Activated B cell treated with CpG ODN at 0.5 μM for 24 hours (primary cell): ENCODE measurements at regions not wholly inside any gene's neighbourhood (a gene's known extent, or its start where the extent isn't known, plus 50 kb on each side); places are given as distances from the start of the nearest gene placed in this dataset.

Source experiments
- ATAC-seq: fragments of 200-7000 bp; cut with Tn5 transposase; one replicate; pipeline ENCODE4 v1.10.0; 2021; ENCODE audit warnings: low read depth, mild to moderate bottlenecking, moderate library complexity
- CTCF ChIA-PET: fragments of 350-600 bp; sonication (Branson Sonifier 250); formaldehyde crosslinking; loops from one replicate; lab custom pipeline; 2021; ENCODE audit warnings: antibody characterized with exemption; lab: Charles Lee
- POLR2A ChIA-PET: fragments of 350-600 bp; sonication (Branson Sonifier 250); formaldehyde crosslinking; loops from one replicate; lab custom pipeline; 2021; ENCODE audit warnings: antibody characterized with exemption; lab: Charles Lee
- DNase-seq: peaks from one replicate; pipeline ENCODE4 v3.0.0; 2022
- H3K27ac Mint-ChIP-seq: one replicate; pipeline ENCODE4 v1.8.0; 2020; ENCODE audit warnings: mixed read lengths
- H3K27me3 Mint-ChIP-seq: one replicate; pipeline ENCODE4 v1.8.0; 2021; ENCODE audit warnings: mixed read lengths
- H3K36me3 Mint-ChIP-seq: one replicate; pipeline ENCODE4 v1.8.0; 2021; ENCODE audit warnings: low read depth, mixed read lengths
- H3K4me1 Mint-ChIP-seq: one replicate; pipeline ENCODE4 v1.8.0; 2021; ENCODE audit warnings: mixed read lengths
- H3K4me3 Mint-ChIP-seq: one replicate; pipeline ENCODE4 v1.8.0; 2020; ENCODE audit warnings: mild to moderate bottlenecking, mixed read lengths
- H3K9me3 Mint-ChIP-seq: one replicate; pipeline ENCODE4 v1.8.0; 2020; ENCODE audit warnings: mixed read lengths
- CTCF ChIP-seq: fragments of 200-600 bp; IDR thresholded peaks from one replicate; pipeline ENCODE4 v1.8.0; 2022; ENCODE audit warnings: antibody characterized with exemption, mild to moderate bottlenecking
- intact Hi-C: fragments of 100-400 bp; cut with micrococcal nuclease; formaldehyde crosslinking; loops from one replicate; pipeline ENCODE4 v1.15.1; 2024

DNA sequence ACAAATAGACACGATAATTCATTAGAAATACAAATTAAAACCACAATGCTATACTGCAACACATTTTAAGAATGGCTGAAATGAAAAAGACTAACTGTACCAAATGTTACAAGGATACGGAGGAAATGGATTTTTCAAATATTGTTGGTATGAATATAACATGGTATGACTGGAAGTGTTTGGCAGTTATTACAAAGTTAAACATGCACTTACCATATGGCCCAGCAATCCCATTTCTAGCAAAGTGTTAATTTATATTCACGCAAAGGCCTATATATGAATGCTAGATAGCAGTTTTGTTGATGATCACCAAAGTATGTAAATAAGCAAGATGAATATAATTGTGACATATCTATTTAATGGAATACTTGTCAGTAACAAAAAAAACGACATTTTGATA is 497.8 kb upstream of the FSIP2 start:
- TF ChIP-seq CTCF: no peak
- DNase-seq: no peak
- intact Hi-C loops: no loop called here
- no peak for ATAC-seq
- no peak overlapping the region for H3K27ac Mint-ChIP-seq
- CTCF ChIA-PET: no interaction called here
- no peaks in the 10 kb centered on the region for H3K27me3 Mint-ChIP-seq
- no peaks in the 10 kb centered on the region for H3K4me1 Mint-ChIP-seq
- POLR2A ChIA-PET: no interaction called here
- H3K4me3 Mint-ChIP-seq: no peak overlapping the region
- no peaks in the 10 kb centered on the region for H3K36me3 Mint-ChIP-seq
- peaks cover 12% of the 10 kb centered on the region for H3K9me3 Mint-ChIP-seq

DNA sequence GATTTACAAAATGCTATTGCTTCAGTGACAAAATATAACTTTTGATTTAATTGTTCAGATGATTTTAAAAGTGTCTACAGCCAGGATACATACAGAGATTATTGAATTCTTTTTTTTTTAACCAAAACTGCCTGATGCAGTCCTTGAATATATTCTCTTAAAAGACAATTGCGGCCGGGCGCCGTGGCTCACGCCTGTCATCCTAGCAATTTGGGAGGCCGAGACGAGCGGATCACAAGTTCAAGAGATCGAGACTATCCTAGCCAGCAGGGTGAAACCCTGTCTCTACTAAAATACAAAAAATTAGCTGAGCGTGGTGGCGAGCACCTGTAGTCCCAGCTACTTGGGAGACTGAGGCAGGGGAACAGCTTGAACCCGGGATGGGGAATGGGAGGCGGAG is 497.0 kb upstream of the FSIP2 start:
- intact Hi-C loops: no loop called here
- no peaks in the 10 kb centered on the region for H3K4me1 Mint-ChIP-seq
- no peak overlapping the region for H3K4me3 Mint-ChIP-seq
- peaks cover 9% of the 10 kb centered on the region for H3K9me3 Mint-ChIP-seq
- no peaks in the 10 kb centered on the region for H3K27me3 Mint-ChIP-seq
- ATAC-seq (no peak), DNase-seq (no peak)
- no peaks in the 10 kb centered on the region for H3K36me3 Mint-ChIP-seq
- no peak for TF ChIP-seq CTCF
- ChIA-PET CTCF (no interaction called here), POLR2A (no interaction called here)
- H3K27ac Mint-ChIP-seq: no peak overlapping the region

- POLR2A ChIA-PET: no interaction called here
- CTCF ChIA-PET: no interaction called here
- Mint-ChIP-seq H3K4me1 (no peaks in the 10 kb centered on the region), H3K9me3 (peaks cover 4% of the 10 kb centered on the region), H3K4me3 (no peak overlapping the region), H3K36me3 (no peaks in the 10 kb centered on the region), H3K27ac (no peak overlapping the region), H3K27me3 (no peaks in the 10 kb centered on the region)
- TF ChIP-seq CTCF: no peak
- ATAC-seq (no peak), DNase-seq (no peak)
- intact Hi-C loops: no loop called here
Observed at GRCh38 chr2:185242462-185242861, 496.1 kb upstream of the FSIP2 start.

DNA sequence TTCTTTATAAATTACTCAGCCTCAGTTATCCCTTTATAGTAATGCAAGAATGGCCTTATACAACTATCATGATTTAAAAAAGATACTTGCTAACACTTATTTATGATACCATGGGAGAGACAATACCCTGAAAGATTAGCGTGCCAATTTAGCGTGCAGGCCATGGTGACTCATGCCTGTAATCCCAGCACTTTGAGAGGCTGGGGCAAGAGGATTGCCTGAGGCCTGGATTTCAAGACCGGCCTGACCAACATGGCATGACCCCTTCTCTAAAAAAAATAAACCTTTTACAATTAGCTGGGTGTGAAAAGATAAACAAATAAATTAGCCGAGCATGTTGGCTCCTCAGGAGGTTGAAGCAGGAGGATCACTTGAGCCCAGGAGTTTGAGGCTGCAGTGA is 493.4 kb upstream of the FSIP2 start:
- Mint-ChIP-seq H3K9me3 (no peaks in the 10 kb centered on the region), H3K4me1 (no peaks in the 10 kb centered on the region), H3K36me3 (no peaks in the 10 kb centered on the region), H3K27me3 (no peaks in the 10 kb centered on the region), H3K4me3 (no peak overlapping the region), H3K27ac (no peak overlapping the region)
- ChIA-PET POLR2A (no interaction called here), CTCF (no interaction called here)
- no peak for TF ChIP-seq CTCF
- no peak for DNase-seq
- ATAC-seq: no peak
- intact Hi-C loops: no loop called here

DNA sequence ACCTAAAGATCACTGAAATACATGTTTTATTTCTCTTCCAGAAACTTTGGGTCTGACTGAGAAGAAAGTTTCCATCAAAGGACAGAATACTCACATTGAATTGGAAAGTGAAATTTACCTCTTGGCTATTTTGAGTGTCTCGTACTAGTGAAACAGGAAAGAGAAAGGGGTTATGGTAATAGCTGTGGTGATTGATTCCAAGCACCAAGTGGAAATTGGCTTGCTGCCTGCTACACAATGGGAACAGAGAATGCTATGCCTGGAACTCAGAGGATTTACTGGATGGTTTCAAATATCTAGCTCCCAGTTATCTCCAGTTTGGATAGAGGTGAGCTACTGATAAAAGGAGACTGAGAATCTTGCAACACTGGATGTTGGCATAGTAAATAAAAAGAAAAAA is 492.8 kb upstream of the FSIP2 start:
- no peak overlapping the region for H3K27ac Mint-ChIP-seq
- no peak for ATAC-seq
- no peak for TF ChIP-seq CTCF
- H3K27me3 Mint-ChIP-seq: no peaks in the 10 kb centered on the region
- no peaks in the 10 kb centered on the region for H3K36me3 Mint-ChIP-seq
- intact Hi-C loops: no loop called here
- H3K9me3 Mint-ChIP-seq: no peaks in the 10 kb centered on the region
- no peaks in the 10 kb centered on the region for H3K4me1 Mint-ChIP-seq
- CTCF ChIA-PET: no interaction called here
- POLR2A ChIA-PET: no interaction called here
- no peak overlapping the region for H3K4me3 Mint-ChIP-seq
- DNase-seq: no peak
